Esophagus muscularis mucosa (tissue), 4 donors: ENCODE measurements at regions not wholly inside any gene's neighbourhood (a gene's known extent, or its start where the extent isn't known, plus 50 kb on each side); places are given as distances from the start of the nearest gene placed in this dataset.
"Not testable (repeated sequence)": the region's sequence is repeated elsewhere in the genome, so short reads cannot be mapped to it uniquely, and the experiment has no call there.

Experiments used
- DNase-seq: peaks from one replicate; pipeline ENCODE4 v3.0.0-alpha.2; 2017; ENCODE audit errors: extremely low spot score
- H3K27ac ChIP-seq, 4 donors: fragments of 200-600 bp; sonication (generic); replicated peaks in 1 of 4; 1 replicate in 3 of 4; 2 replicates in 1 of 4; pipeline ENCODE4 v1.5.1; 2016 to 2019; ENCODE audit warnings: mild to moderate bottlenecking in 1 of 4
- H3K27me3 ChIP-seq, 4 donors: fragments of 200-600 bp; sonication (generic); one replicate each; pipeline versions ENCODE4 v1.5.1 to v1.6.0; 2016 to 2019
- H3K36me3 ChIP-seq, 4 donors: fragments of 200-600 bp; sonication (generic); one replicate each; pipeline ENCODE4 v1.5.1; 2016 to 2019
- H3K4me1 ChIP-seq, 4 donors: fragments of 200-600 bp; sonication (generic); one replicate each; pipeline ENCODE4 v1.5.1; 2016 to 2019
- H3K4me3 ChIP-seq, 4 donors: fragments of 200-600 bp; sonication (generic); 1 replicate in 2 of 4; 2 replicates in 2 of 4; pipeline ENCODE4 v1.5.1; 2016 to 2019; ENCODE audit warnings: mild to moderate bottlenecking in 4 of 4, moderate library complexity in 1 of 4
- H3K9me3 ChIP-seq, 4 donors: fragments of 200-600 bp; sonication (generic); 1 replicate in 3 of 4; 2 replicates in 1 of 4; pipeline ENCODE4 v1.5.1; 2016 to 2019
- EP300 ChIP-seq: sonication (generic); formaldehyde crosslinking; IDR thresholded peaks from one replicate; pipeline ENCODE4 v1.6.1; 2017; ENCODE audit warnings: antibody characterized with exemption
- POLR2A ChIP-seq: fragments of 450-650 bp; IDR thresholded peaks from one replicate; pipeline ENCODE4 v1.6.1; 2017; ENCODE audit warnings: antibody characterized with exemption, moderate library complexity, mild to moderate bottlenecking, low read depth
- POLR2AphosphoS5 ChIP-seq, 2 donors: sonication (generic); formaldehyde crosslinking; IDR thresholded peaks; one replicate each; pipeline ENCODE4 v1.6.1; 2017; ENCODE audit warnings: antibody characterized with exemption in 2 of 2
- WGBS: methylation state at CpG from one replicate; pipeline ENCODE4 v1.1.5; 2018; 5-methylcytosine and 5-hydroxymethylcytosine counted together
- intact Hi-C: fragments of 100-400 bp; cut with DNase I; formaldehyde crosslinking; loops from one replicate; pipeline ENCODE4 v1.15.1; 2023
- TF ChIP-seq, protein P1 (sequence below), 3 experiments: fragments of 200-600 bp in 2 of 3; fragments of 450-650 bp in 1 of 3; sonication (generic) in 2 of 3; IDR thresholded peaks; one replicate each; pipeline ENCODE4 v1.5.1; 2017 to 2019; ENCODE audit warnings: antibody characterized with exemption in 3 of 3, mild to moderate bottlenecking in 2 of 3, moderate library complexity in 1 of 3

DNA sequence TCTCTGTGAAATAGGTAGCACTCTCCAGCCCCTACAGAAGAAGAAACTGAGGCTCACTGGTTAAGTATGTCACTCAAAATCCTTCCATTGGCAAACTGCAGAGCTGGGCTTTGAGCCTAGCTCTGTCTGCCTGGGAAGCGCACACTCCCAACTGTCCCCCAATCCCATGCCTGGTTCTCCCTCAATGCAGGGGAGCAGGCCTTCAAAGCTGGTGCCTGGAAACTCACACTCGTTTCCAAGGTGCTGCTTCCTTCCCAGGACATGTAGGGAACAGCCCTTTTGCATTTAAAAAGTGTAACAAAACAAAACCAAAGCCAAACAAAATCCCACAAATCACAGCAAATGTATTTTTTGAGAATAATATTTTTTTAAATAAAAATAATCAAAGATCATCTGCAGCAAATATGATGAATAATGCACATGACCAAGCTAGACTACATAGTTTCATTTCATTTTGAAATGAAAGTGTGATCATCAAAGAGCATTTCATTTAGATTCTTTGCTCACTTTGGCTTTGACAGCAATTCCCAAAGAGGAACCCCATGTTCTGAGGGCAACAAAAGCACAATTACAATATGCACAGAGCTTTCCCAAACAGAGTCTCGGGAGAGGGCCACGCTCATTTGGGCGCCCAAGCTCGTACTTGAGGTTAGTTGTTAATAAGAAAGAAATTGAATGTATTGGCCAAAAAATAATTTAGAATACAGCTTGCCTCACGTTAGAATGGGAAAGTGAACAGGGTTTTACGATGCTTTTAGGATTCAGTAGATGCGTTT is 96.7 kb upstream of the ACKR3 start:
- no peak for DNase-seq
- Histone ChIP-seq H3K36me3 (no peaks in the 10 kb centered on the region), H3K4me1 (no peaks in the 10 kb centered on the region), H3K9me3 (no peaks in the 10 kb centered on the region), H3K27me3 (no peaks in the 10 kb centered on the region), H3K4me3 (no peak overlapping the region), H3K27ac (no peak overlapping the region)
- 91% methylated on average over 9 of the region's 9 CpGs for WGBS
- intact Hi-C loops = no loop called here
- TF ChIP-seq, protein P1, sequence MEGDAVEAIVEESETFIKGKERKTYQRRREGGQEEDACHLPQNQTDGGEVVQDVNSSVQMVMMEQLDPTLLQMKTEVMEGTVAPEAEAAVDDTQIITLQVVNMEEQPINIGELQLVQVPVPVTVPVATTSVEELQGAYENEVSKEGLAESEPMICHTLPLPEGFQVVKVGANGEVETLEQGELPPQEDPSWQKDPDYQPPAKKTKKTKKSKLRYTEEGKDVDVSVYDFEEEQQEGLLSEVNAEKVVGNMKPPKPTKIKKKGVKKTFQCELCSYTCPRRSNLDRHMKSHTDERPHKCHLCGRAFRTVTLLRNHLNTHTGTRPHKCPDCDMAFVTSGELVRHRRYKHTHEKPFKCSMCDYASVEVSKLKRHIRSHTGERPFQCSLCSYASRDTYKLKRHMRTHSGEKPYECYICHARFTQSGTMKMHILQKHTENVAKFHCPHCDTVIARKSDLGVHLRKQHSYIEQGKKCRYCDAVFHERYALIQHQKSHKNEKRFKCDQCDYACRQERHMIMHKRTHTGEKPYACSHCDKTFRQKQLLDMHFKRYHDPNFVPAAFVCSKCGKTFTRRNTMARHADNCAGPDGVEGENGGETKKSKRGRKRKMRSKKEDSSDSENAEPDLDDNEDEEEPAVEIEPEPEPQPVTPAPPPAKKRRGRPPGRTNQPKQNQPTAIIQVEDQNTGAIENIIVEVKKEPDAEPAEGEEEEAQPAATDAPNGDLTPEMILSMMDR (IDR thresholded peaks at IDR 0.05) = no peak
- no peak for TF ChIP-seq POLR2AphosphoS5 (IDR thresholded peaks at IDR 0.05)
- TF ChIP-seq EP300 = no peak
- no peak for TF ChIP-seq POLR2A

DNA sequence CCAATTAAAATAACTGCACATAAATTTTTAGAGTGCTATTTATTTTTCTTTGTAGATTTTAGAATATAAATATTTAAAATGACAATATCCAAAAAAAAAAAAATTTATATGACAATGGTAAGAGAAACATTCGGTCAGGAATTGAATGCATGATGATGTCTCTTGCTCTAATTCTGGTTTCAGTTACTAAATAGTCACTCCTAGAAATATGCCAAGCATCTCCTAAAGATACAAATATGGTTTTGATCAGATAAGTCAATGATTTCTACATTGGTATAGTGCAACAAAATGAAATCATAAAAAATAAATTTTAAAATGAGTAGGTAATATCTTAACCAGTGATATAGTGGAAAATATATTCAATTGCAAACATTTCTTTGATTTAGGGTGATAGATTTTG is 95.9 kb upstream of the ACKR3 start:
- TF ChIP-seq EP300 = no peak
- TF ChIP-seq, protein P1 (IDR thresholded peaks at IDR 0.05) = no peak
- TF ChIP-seq POLR2AphosphoS5 (IDR thresholded peaks at IDR 0.05) = no peak
- TF ChIP-seq POLR2A = no peak
- H3K27ac ChIP-seq = no peak overlapping the region
- no peaks in the 10 kb centered on the region for H3K27me3 ChIP-seq
- 65% methylated on average over 1 of the region's 1 CpG for WGBS
- intact Hi-C loops = no loop called here
- peaks cover 0 to under 1% (median 0%) of the 10 kb centered on the region in 4 donors for H3K9me3 ChIP-seq
- no peak for DNase-seq
- no peaks in the 10 kb centered on the region for H3K36me3 ChIP-seq
- H3K4me3 ChIP-seq = no peak overlapping the region
- H3K4me1 ChIP-seq = no peaks in the 10 kb centered on the region

DNA sequence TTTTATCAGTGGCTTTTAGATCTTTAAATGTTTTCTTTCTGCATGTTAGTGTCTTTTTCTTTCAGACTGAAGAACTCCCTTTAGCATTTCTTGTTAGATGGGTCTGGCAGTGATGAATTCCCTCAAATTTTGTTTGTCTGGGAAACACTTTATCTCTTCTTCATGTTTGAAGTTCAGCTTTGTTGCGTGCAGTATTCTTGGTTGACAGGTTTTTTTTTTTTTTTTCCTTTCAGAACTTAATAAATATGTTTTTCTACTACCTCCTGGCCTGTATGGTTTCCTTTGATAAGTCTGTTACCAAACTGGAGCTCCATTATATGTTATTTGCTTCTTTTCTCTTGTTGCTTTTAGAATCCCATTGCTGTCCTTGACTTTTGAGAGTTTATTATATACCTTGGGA is 89.8 kb upstream of the ACKR3 start:
- Histone ChIP-seq H3K36me3 (no peaks in the 10 kb centered on the region), H3K27me3 (no peaks in the 10 kb centered on the region), H3K4me1 (no peaks in the 10 kb centered on the region), H3K4me3 (no peak overlapping the region), H3K9me3 (peaks cover 0 to 26% (median 17%) of the 10 kb centered on the region in 4 donors), H3K27ac (no peak overlapping the region)
- WGBS = 100% methylated on average over 1 of the region's 1 CpG
- intact Hi-C loops = no loop called here
- no peak for TF ChIP-seq POLR2A
- TF ChIP-seq POLR2AphosphoS5 (IDR thresholded peaks at IDR 0.05) = no peak
- no peak for TF ChIP-seq EP300
- TF ChIP-seq, protein P1 (IDR thresholded peaks at IDR 0.05) = no peak
- no peak for DNase-seq

DNA sequence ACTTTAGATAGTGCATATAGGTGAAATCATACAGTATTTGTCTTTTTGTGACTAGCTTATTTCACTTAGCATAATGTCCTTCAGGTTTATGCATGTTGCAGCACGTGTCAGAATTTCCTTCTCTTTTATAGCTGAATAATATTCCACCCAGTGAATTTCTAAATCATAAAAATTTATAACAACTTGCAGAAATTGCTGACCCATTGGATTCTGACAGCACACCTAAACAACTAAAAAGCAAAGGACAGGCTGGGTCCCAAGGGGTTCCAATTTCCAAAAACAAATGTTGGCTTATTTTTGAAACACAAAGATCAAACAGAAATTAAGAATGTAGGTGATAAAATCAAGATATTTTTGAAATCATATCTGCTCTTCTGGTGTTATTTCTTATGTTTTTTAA is 86.5 kb upstream of the ACKR3 start:
- TF ChIP-seq POLR2A (no peak), EP300 (no peak), POLR2AphosphoS5 (IDR thresholded peaks at IDR 0.05) (no peak)
- TF ChIP-seq, protein P1 (IDR thresholded peaks at IDR 0.05) = no peak
- Histone ChIP-seq H3K4me3 (no peak overlapping the region), H3K4me1 (no peaks in the 10 kb centered on the region), H3K36me3 (no peaks in the 10 kb centered on the region), H3K27ac (no peak overlapping the region), H3K9me3 (peaks cover 0 to 26% (median 17%) of the 10 kb centered on the region in 4 donors), H3K27me3 (no peaks in the 10 kb centered on the region)
- intact Hi-C loops = no loop called here
- DNase-seq = no peak
- WGBS = 95% methylated on average over 1 of the region's 1 CpG

DNA sequence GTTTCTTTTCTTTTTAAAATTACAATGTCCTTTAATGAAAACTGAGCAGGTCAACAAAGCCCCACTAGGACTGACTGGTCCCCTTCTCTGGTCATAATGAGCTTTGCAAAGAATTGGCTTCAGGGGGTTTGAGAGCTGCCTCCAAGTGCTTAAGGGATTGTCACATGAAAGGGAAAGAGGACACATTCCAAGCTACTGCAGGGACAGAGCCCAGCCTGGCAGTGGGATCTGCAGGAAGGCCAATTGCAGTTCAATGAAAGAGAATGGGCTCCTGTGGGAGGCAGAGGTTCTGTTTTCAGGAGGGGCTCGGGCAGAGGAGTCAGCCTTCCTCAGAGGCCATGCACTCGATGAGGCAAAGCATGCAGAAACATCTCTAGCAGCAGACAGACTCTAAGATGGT is 84.1 kb upstream of the ACKR3 start:
- TF ChIP-seq, protein P1 (IDR thresholded peaks at IDR 0.05) = no peak
- TF ChIP-seq EP300 (no peak), POLR2A (no peak), POLR2AphosphoS5 (IDR thresholded peaks at IDR 0.05) (no peak)
- DNase-seq = no peak
- peaks cover 0 to 9% (median 8%) of the 10 kb centered on the region in 4 donors for H3K9me3 ChIP-seq
- no peak overlapping the region for H3K27ac ChIP-seq
- H3K4me3 ChIP-seq = no peak overlapping the region
- H3K36me3 ChIP-seq = no peaks in the 10 kb centered on the region
- no peaks in the 10 kb centered on the region for H3K4me1 ChIP-seq
- 93% methylated on average over 2 of the region's 2 CpGs for WGBS
- no peaks in the 10 kb centered on the region for H3K27me3 ChIP-seq
- intact Hi-C loops = no loop called here

DNA sequence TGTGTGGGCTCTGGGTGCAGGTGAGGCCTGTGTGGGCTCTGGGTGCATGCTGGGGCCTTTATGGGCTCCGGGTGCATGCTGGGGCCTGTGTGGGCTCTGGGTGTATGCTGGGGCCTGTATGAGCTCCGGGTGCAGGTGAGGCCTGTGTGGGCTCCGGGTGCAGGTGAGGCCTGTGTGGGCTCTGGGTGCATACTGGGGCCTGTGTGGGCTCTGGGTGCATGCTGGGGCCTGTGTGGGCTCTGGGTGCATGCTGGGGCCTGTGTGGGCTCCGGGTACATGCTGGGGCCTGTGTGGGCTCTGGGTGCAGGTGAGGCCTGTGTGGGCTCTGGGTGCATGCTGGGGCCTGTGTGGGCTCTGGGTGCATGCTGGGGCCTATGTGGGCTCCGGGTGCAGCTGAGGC is 80.5 kb upstream of the ACKR3 start:
- H3K36me3 ChIP-seq, H3K4me3 ChIP-seq, H3K9me3 ChIP-seq, DNase-seq, H3K27ac ChIP-seq, intact Hi-C loops, H3K27me3 ChIP-seq, H3K4me1 ChIP-seq: not testable (repeated sequence)
- 94% methylated on average over 2 of the region's 5 CpGs for WGBS
